Astrocyte of the cerebellum (primary cell): ENCODE measurements at regions not wholly inside any gene's neighbourhood (a gene's known extent, or its start where the extent isn't known, plus 50 kb on each side); places are given as distances from the start of the nearest gene placed in this dataset.

Source experiments
- DNase-seq: peaks from one replicate; pipeline ENCODE4 v3.0.0-alpha.2; 2011; ENCODE audit warnings: low read depth
- H3K4me3 ChIP-seq: 2 replicates; pipeline ENCODE4 v1.5.1; 2011; ENCODE audit warnings: mild to moderate bottlenecking, low read depth, low read length, moderate library complexity
- in situ Hi-C: cut with HindIII; loops from 2 replicates; pipeline ENCODE4 v1.10.0; 2017; ENCODE audit warnings: low sequenced_read_pairs
- TF ChIP-seq, protein P1 (sequence below): IDR thresholded peaks from 2 replicates; pipeline ENCODE4 v1.5.1; 2012; ENCODE audit warnings: low read length, low read depth, moderate library complexity, mild to moderate bottlenecking; ENCODE audit errors: missing control alignments

GRCh38 chr18:41687138-41687537 is 267.9 kb upstream of the PIK3C3 start:
- DNase-seq, result no peak
- in situ Hi-C loops, result no loop called here
- no peak overlapping the region for H3K4me3 ChIP-seq
- TF ChIP-seq, protein P1, sequence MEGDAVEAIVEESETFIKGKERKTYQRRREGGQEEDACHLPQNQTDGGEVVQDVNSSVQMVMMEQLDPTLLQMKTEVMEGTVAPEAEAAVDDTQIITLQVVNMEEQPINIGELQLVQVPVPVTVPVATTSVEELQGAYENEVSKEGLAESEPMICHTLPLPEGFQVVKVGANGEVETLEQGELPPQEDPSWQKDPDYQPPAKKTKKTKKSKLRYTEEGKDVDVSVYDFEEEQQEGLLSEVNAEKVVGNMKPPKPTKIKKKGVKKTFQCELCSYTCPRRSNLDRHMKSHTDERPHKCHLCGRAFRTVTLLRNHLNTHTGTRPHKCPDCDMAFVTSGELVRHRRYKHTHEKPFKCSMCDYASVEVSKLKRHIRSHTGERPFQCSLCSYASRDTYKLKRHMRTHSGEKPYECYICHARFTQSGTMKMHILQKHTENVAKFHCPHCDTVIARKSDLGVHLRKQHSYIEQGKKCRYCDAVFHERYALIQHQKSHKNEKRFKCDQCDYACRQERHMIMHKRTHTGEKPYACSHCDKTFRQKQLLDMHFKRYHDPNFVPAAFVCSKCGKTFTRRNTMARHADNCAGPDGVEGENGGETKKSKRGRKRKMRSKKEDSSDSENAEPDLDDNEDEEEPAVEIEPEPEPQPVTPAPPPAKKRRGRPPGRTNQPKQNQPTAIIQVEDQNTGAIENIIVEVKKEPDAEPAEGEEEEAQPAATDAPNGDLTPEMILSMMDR, result no peak

GRCh38 chr18:41681138-41681880 is 273.7 kb upstream of the PIK3C3 start:
- in situ Hi-C loops, result no loop called here
- DNase-seq, result no peak
- TF ChIP-seq, protein P1, result no peak
- H3K4me3 ChIP-seq, result no peak overlapping the region

DNA sequence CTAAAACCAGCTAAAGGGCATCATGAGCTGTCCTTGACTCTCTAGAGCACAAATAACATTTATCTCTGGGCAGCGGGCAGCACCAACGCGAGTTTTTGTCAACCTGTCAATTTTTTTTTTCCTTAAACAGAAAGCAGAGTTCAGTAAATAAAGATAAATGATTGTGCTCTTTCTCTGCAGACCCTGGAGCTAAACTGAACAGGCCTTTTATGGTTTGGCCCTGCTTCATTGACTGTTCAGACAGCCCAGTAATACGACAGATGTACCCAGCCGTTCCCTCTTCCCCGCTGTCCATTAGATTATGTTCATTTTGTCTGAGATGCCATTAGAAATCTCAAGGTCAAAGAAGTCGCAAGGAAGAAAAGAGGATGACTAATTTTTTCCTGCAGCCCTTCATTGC is 280.5 kb upstream of the PIK3C3 start:
- in situ Hi-C loops, result no loop called here
- H3K4me3 ChIP-seq, result no peak overlapping the region
- TF ChIP-seq, protein P1, result no peak
- no peak for DNase-seq

DNA sequence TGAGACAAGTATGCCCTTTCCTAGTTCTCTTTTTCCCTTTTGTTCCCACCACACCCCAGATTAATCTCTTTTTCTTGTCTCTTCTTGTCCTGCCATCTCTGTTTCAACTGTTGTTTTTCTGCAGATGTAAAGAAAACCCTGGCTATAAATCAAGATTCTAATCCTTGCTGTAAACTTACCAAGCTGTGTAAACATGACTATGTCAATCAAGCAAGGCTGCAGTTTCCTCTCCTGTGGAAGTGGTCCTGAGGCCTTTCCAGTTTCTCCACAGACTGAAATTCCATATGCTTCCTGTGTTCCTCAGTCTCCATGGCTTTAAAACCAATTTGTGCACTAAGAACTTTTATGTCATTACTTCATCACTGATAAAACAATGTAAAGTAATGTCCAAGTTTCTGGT is 288.8 kb upstream of the PIK3C3 start:
- in situ Hi-C loops, result no loop called here
- TF ChIP-seq, protein P1, result no peak
- no peak overlapping the region for H3K4me3 ChIP-seq
- no peak for DNase-seq

DNA sequence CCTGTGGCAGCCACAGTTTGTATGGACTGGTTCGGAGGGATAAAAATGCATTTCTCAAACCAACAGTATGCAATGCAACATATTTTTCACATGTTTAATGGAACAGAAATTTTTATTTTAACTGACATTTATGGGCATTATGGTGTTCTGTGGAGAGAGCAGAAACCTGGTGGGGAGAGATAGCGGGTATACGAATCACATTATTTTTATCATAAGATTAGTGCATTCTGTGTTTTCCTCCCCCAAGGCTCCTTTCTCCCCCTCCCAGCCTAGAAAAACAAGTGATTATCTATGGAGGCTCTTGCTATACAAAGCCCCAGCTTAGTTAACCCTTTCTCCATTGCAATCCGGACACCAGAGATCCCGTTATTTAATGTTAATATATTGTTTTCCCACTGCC is 289.8 kb upstream of the PIK3C3 start:
- TF ChIP-seq, protein P1, result no peak
- in situ Hi-C loops, result no loop called here
- no peak overlapping the region for H3K4me3 ChIP-seq
- no peak for DNase-seq

DNA sequence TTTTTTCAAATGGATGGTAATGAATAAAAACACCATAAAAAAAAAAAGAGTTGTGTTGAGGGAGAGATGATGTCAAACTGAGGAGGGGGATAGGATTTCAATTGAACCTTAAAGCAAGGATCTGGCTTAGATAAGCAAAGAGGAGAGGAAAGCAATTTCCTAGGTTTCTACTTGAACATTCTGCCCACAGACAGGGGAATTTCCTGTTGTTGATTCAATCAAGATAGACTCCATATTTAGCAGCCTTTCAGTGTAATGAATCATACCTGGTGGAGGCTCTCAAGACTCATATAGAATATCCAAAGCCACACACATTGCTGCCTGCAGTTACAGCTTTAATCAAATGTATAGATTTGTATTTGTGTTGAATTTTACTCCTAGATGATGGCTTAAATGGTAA is 294.4 kb upstream of the PIK3C3 start:
- in situ Hi-C loops, result no loop called here
- TF ChIP-seq, protein P1, result no peak
- H3K4me3 ChIP-seq, result no peak overlapping the region

More for the DNA sequence above, 294.4 kb upstream of the PIK3C3 start:
- no peak for DNase-seq
